NOMO-1 treated with DMSO at 0.1 percent for 48 hours (cell line): ENCODE measurements at regions not wholly inside any gene's neighbourhood (a gene's known extent, or its start where the extent isn't known, plus 50 kb on each side); places are given as distances from the start of the nearest gene placed in this dataset.

Experiments used
- DNase-seq: peaks from one replicate; lab custom pipeline; 2025; ENCODE audit not compliant: unreplicated experiment; lab: John Stamatoyannopoulos, UW

DNA sequence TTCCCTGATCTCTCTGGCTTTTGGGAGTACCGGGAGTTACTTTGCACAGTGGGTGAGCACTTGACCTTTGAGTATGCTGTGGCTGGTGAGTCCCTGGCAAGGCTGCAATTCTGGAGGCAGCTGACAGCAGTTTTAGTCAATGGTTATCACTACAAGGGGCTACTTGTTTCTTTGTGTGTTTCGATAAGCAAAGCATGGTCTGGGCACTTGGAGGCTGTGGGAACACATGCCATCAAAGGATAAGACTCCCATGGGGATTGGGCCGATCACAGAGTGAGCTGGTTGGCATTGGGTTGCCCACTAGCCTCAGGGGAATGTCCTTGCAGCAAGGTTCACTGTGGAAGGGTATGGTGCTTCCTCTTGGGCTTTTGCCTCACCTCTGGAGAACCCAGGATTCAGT lies 208.2 kb downstream of the SNX13 start:
- no peak for DNase-seq
